ENCODE measurements at regions not wholly inside any gene's neighbourhood (a gene's known extent, or its start where the extent isn't known, plus 50 kb on each side); places are given as distances from the start of the nearest gene placed in this dataset.
"Not testable (repeated sequence)": the region's sequence is repeated elsewhere in the genome, so short reads cannot be mapped to it uniquely, and the experiment has no call there.

GRCh38 chr3:145517416-145517815, 643.6 kb downstream of the PLOD2 start:
- not testable (repeated sequence) for DNase-seq

GRCh38 chr3:145518639-145519038, 642.3 kb downstream of the PLOD2 start:
- DNase-seq = no peak

- peak; percentile 40 for DNase-seq
Measured at GRCh38 chr3:145519398-145520047, 641.5 kb downstream of the PLOD2 start.

GRCh38 chr3:145522179-145522578, 638.8 kb downstream of the PLOD2 start:
- no peak for DNase-seq

- DNase-seq = no peak
Measured at GRCh38 chr3:145522893-145523651, 637.9 kb downstream of the PLOD2 start.

- no peak for DNase-seq
Measured at GRCh38 chr3:145531548-145531947, 629.4 kb downstream of the PLOD2 start.

GRCh38 chr3:145533696-145534095, 627.3 kb downstream of the PLOD2 start:
- DNase-seq = no peak

GRCh38 chr3:145536461-145536860, 624.5 kb downstream of the PLOD2 start:
- no peak for DNase-seq

- no peak for DNase-seq
Measured at GRCh38 chr3:145550522-145550921, 610.5 kb downstream of the PLOD2 start.

- DNase-seq = no peak
Measured at GRCh38 chr3:145557405-145557804, 603.6 kb downstream of the PLOD2 start.

GRCh38 chr3:145578471-145578870, 582.5 kb downstream of the PLOD2 start:
- no peak for DNase-seq

GRCh38 chr3:145581694-145582093, 579.3 kb downstream of the PLOD2 start:
- DNase-seq = no peak

- DNase-seq = no peak
Measured at GRCh38 chr3:145604851-145605250, 556.1 kb downstream of the PLOD2 start.

GRCh38 chr3:145620002-145620401, 541.0 kb downstream of the PLOD2 start:
- DNase-seq = no peak

- no peak for DNase-seq
Measured at GRCh38 chr3:145620486-145620885, 540.5 kb downstream of the PLOD2 start.

GRCh38 chr3:145623349-145623748, 537.6 kb downstream of the PLOD2 start:
- DNase-seq = no peak

- no peak for DNase-seq
Measured at GRCh38 chr3:145628211-145628610, 532.8 kb downstream of the PLOD2 start.

- DNase-seq = no peak
Measured at GRCh38 chr3:145637105-145637504, 523.9 kb downstream of the PLOD2 start.

GRCh38 chr3:145639003-145639606, 521.9 kb downstream of the PLOD2 start:
- DNase-seq = no peak

- DNase-seq = no peak
Measured at GRCh38 chr3:145639875-145640274, 521.1 kb downstream of the PLOD2 start.

- no peak for DNase-seq
Measured at GRCh38 chr3:145648396-145648795, 512.6 kb downstream of the PLOD2 start.

- no peak for DNase-seq
Measured at GRCh38 chr3:145649368-145649887, 511.6 kb downstream of the PLOD2 start.

- DNase-seq = no peak
Measured at GRCh38 chr3:145650170-145650569, 510.8 kb downstream of the PLOD2 start.

GRCh38 chr3:145671121-145671520, 489.9 kb downstream of the PLOD2 start:
- no peak for DNase-seq

Data from NCI-H1436 (cell line).